HL-60 (cell line): ENCODE measurements at regions not wholly inside any gene's neighbourhood (a gene's known extent, or its start where the extent isn't known, plus 50 kb on each side); places are given as distances from the start of the nearest gene placed in this dataset.

ENCODE experiments used
- CTCF ChIP-seq: IDR thresholded peaks from one replicate; pipeline ENCODE4 v1.5.1; 2011; ENCODE audit warnings: low read length, control low read depth, inconsistent platforms; ENCODE audit not compliant: insufficient read depth
- GABPA ChIP-seq: IDR thresholded peaks from 2 replicates; pipeline ENCODE4 v1.6.1; 2012; ENCODE audit warnings: low read depth
- POLR2AphosphoS5 ChIP-seq: IDR thresholded peaks from 2 replicates; pipeline ENCODE4 v1.6.1; 2012; ENCODE audit warnings: low read depth
- SPI1 ChIP-seq: IDR thresholded peaks from 2 replicates; pipeline ENCODE4 v1.6.1; 2012; ENCODE audit warnings: low read depth, mild to moderate bottlenecking, borderline replicate concordance
- TF ChIP-seq, protein P1 (sequence below): IDR thresholded peaks from 2 replicates; pipeline ENCODE4 v1.6.1; 2012; ENCODE audit warnings: low read depth; ENCODE audit not compliant: insufficient replicate concordance

DNA sequence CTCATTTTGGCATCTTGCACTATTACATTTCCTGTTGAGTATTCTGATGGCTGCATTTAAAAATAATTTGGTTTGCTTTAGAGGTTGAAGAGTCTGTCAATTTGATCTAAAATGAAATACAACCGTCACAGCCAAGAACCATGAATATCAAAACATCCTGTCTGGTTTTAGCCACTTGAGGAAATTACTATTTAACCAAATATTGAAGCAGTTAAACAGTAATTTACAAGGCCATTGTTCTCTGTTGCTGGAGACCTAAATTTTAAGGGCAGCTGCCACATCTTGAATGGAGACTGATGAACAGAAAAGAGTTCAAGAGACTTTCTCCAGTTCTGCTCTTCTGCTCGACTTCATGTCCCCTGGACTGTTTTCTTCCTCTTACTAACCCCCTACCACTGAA is 549.4 kb downstream of the LRRC70 start:
- TF ChIP-seq POLR2AphosphoS5 (no peak), CTCF (no peak), GABPA (no peak), SPI1 (no peak)
- TF ChIP-seq, protein P1, sequence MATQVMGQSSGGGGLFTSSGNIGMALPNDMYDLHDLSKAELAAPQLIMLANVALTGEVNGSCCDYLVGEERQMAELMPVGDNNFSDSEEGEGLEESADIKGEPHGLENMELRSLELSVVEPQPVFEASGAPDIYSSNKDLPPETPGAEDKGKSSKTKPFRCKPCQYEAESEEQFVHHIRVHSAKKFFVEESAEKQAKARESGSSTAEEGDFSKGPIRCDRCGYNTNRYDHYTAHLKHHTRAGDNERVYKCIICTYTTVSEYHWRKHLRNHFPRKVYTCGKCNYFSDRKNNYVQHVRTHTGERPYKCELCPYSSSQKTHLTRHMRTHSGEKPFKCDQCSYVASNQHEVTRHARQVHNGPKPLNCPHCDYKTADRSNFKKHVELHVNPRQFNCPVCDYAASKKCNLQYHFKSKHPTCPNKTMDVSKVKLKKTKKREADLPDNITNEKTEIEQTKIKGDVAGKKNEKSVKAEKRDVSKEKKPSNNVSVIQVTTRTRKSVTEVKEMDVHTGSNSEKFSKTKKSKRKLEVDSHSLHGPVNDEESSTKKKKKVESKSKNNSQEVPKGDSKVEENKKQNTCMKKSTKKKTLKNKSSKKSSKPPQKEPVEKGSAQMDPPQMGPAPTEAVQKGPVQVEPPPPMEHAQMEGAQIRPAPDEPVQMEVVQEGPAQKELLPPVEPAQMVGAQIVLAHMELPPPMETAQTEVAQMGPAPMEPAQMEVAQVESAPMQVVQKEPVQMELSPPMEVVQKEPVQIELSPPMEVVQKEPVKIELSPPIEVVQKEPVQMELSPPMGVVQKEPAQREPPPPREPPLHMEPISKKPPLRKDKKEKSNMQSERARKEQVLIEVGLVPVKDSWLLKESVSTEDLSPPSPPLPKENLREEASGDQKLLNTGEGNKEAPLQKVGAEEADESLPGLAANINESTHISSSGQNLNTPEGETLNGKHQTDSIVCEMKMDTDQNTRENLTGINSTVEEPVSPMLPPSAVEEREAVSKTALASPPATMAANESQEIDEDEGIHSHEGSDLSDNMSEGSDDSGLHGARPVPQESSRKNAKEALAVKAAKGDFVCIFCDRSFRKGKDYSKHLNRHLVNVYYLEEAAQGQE, result no peak
